DMS153 (cell line): ENCODE measurements at regions not wholly inside any gene's neighbourhood (a gene's known extent, or its start where the extent isn't known, plus 50 kb on each side); places are given as distances from the start of the nearest gene placed in this dataset.

Experiments
- DNase-seq: peaks from one replicate; lab custom pipeline; 2025; lab: John Stamatoyannopoulos, UW

DNA sequence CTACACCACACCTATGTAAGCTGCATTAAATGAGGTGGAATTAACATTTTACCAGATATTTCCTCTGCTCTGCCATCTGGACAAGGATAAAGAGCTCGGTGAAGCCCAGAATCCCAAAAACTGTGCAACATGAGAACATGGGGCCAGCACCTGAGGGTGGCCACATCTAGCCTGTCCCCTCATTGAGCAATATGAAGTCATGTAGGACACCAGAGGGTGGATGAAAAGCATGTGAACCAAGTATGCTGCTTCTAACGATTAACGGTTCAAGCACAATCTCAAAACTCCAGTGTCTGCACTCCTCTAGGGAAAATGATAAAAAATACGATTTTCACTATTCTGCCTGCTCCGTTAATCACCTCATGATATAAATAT is 545.8 kb downstream of the EBF1 start:
- no peak for DNase-seq

DNA sequence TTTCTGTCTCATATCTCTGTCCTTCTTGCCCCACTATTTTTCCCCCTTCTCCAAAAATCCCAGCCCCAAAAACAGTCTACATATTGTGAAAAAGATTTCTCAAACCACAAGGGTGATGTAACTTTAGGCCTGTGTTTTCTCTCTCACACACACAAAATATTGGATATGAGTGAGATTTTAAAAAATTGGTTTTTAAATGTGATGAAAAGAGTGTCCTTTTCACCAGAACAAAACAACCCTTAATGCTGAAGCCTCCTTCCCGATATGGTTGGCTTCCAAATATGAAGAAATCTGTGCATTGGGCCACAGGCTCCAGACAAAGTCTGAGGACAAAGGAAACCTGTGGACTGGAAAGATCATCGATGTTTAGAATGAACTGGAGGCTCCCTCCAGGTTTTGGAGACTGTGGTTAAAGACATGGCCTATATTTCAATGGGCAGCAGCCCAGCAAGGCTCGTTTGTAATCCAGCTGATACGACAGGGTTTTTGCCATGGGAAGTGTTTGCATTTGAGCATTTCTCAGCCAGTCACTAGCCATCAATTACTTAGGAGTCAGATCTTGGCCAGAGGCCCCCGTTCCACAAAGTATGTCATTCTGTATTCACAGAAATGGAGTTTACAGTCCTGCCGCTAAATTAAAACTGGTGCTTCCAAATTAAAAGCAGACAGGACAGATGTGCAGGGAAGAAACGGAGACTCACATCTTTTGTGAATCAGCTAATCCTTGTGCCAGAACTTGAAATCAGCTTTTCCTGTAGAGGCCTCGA is 546.3 kb downstream of the EBF1 start:
- DNase-seq = no peak

DNA sequence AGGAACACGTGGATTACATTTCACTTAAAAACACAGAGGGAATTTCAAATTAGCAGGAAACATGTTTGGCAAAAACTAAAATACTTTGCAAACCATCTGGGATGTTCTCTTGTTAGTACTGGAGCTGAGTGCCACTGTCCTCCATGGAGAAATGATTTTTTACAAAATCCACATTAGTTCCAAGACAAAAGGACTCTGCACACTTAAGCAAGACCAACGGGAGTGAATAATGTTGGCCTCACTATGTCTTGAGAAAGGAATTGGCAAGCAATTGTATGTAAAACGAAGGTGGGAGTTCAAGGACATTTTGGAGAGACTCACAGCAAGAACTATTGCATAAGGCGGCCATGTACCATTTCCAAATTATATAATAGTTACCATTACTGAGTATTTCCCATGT is 547.5 kb downstream of the EBF1 start:
- no peak for DNase-seq

DNA sequence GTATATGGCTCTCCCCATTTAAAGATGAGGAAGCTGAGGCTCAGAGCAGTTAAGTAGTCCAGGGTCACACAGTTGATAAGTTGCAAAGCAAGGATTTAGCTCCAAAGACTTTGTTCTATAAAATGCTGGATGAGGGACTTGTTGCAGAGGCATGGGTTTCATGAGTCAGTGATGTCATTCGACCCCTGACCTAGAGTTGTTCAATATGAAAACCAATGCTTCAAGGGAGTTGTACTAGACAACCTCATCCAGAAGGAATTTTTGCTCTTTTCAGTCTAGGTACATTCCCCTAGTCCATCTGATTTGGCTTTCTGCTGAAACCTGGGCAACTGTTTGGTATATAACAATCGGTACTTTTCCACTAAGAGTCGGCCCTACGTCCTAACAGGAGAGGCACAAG is 550.4 kb downstream of the EBF1 start:
- DNase-seq = no peak

DNA sequence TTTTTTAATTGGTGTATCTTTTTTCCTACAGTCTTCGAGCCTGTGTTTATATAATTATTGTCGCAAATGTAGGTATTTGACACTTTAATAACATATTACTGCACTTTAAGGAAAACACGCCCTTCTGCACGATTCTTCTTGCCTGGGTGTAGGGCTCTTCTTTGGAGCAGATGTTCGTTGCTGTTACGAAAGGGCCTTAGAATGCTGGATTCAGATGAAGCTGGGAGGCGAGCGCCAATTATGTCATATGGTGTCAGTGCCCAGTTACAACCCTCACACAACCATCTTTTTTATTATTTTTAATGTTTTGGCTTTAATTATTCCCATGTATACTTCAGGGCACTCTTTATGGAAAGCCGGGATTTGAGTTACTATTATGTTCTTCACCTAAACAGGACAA is 553.0 kb downstream of the EBF1 start:
- DNase-seq = no peak

DNA sequence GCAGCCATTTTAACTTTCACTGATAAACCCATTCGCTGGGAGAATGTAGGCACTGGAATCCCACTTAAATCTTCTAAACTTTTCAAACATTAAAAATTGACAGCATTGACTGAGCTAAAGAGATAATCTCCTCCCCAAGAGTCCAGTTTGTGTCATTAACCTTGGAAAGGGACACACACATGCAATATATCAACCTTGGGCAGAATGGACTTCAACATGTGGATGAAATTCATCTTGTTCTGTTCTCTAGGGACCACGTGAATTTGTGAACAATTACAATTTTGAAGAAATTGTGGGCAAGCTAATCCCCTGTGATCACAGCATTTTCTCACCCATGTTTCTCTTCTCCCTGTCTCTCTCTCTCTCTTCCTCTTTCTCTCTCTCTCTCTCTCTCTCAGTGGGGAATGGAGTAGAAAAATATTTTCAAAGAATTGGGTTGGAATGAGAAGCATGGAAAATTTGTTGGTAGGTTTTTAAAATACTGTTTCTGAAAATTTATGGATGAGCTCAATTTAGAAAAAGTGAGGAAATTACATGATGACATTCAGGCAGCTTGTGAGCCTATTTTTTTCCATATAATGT is 553.7 kb downstream of the EBF1 start:
- no peak for DNase-seq

DNA sequence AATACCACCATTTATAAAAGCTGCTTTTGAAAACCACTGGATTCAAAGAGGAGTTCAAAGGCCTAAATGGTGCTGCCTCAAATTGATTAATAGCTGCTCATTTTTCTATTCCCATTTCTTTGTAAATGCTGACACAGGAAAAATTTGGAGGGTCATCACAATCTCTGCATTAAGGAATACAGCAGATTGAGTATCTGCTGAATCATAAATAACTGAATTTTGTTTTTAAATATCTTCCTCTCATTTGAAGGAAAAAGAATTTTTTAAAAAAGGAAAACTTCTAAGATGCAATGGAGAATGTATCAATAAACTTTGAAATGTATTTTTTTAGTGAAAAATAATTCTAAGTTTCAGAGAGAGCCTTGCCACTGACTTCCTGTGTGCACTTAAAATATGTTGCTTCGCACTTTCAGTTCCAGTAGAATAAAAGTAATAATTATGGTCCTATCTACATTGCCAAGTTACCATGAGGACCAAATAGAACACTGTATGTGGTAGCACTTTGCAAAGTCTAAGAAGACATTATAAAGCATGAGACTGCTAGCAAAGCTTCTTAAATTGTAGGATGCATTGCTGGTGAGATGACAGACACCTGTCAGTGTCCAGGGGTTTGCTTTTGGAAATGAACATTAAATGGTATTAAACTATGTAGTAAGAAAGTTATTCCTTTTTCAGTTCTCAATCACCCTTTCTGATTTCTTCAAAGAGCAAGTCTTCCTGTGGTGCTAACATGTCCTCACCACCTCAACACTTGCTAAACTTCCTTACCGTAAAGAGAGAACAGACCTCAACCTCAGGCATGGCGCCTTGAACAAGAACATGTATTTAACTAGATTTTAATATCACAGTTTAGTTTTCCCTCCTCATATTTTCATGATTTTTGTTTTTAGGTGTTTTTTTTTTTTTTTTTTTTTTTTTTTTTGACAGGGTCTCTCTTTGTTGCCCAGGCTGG is 555.1 kb downstream of the EBF1 start:
- DNase-seq = no peak

DNA sequence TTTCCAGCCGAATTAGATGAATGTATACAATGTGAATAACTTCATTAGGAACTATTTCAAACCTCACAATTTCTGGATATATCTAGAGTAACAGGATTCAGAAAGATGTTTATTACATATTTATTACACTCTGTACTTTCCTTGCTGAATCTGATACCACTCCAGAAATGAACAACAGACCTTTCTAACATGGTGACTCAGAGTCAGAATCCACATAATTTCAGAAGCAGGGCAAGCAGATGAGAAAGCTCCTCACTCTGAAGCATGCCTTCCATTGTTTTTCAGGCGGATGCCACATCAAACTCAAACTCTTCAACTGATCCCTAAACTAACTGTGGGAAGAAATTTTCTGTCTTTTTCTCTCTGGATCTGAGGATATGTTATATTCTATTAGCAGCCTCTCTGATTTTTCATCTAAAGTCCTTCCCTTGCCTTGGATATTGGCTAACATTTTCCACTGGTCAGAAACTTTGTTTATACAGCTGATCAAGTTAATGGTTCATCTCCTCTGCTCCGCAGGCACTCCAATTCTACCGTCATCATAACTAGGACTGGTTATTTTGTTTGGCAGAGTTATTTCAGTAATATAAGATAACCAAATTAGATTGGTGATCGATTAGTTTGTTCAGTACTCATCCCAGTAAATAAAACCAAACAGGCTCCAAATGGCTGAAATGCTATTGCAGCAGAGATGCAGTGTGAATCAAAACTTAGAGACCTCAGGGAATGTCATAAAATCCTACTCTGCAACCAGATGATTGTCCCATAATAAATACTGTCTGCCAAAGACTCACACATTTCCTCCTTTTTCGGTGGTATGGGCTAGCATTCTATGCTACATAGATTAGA is 556.0 kb downstream of the EBF1 start:
- DNase-seq = no peak

DNA sequence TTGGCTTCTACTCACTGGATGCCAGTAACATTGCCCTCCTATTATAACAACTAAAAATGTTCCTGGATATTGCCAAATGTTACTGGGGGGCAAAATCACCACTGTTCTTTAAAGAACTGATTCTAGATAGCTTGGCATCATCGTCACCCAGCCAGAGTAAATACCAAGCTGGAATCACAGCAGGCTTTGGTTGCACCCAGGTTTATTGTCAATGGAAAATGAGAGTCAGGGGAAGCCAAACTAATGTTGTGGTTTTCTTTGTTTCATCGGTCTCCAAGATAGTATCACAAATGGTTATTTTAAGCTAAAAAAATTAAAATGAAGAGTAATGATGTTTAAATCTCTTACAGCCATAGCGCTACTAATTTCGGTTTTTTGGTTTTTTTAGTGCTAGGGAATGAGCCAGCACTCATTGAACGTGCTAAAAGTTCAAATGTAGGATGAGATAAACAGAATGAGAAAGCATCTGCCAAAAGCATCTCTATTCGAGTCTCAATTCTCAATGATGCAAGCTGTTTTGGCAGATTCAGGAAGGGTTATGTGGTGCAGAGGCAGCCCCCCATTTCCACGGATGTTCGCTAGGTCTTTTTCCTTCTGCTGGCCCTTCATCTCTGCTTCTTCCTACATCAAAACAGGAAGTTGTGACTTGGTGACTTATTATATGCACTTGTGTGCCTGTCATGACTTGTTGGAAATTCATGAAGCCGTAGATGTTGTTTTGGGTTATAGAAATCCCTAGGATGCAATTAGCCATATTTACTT is 558.0 kb downstream of the EBF1 start:
- no peak for DNase-seq

DNA sequence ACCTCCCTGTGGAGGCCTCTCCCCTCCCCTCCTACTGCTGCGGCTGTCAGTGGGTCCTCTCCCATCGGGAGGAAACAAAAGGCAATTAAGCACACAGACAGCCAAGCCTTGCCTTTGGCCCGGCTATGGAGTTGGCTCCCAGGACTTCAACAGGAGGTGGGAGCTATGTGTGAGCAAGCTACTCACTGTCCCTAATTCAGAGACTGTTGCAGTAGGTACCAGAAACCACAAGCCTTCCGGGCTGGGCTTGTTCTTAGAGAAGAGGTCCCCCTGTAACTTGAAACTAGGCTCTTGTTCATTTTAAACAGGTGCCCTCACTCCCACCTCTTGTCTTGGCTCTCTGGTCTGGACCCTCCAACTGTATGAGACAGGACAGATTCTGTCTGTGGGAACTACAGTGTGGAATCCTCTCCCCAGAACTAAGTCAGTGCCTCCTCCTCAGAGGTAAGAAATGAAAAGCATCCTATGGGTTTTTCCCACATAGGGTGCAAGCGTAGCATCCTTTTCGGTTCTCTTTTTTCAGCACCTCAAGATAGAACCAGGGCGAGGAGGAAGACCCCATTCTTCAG is 561.1 kb downstream of the EBF1 start:
- no peak for DNase-seq

DNA sequence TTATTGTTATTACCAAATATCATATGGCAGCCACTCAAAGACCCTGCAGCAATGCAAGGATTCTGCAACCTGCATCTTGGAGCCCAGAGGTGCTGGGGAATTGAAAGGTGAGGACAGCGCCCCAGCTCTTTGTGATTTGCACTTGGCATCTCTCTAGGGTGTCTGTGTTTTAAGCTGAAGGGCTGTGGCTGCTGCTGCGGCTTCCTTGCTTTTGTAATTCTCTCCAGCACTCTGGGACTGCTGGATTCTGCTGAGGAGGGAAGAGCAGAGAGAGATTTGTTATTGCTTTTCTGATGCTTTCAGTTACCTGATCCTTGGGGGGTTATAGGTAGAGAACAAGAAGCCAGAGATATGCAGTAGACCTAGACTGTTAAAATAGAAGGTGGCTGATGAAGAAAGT is 562.4 kb downstream of the EBF1 start:
- DNase-seq = no peak

DNA sequence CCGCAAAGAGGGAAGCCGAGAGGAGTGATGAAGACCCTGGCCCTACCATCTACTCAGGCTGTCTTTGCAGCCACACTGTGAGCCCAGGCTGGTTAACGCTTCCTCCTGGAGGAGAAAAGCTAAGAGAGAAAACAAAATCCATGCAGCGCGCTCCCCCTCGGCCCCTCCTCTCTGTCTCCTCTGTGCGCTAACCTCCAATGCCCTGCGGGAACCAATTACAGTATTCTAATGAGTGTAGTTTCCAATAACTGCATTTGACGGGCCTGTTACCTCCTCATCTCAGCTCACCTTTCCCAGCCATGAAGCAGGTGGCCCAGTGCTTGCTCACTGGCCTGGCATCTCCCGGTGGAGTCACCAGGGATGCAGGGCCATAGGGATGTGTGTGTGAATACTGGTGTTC is 565.5 kb downstream of the EBF1 start:
- no peak for DNase-seq

DNA sequence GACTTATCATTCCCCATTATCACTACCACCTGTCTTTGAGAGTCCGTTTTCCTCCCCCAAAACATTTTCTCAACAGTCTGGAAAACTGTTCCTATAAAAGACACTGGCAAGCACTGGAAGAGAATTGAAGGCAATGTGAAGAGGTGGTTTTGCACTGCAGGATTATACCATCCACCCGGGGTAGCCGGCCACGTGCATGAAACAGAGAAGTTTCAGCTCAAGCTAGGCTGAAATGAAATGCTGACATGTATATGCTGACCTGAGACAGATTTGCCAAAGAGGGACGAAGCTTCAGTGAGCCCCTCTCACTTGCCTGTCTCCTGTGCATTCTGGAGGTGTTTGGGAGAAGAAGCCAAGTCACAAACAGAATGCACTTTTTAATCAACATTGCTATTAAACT is 567.0 kb downstream of the EBF1 start:
- DNase-seq = no peak

DNA sequence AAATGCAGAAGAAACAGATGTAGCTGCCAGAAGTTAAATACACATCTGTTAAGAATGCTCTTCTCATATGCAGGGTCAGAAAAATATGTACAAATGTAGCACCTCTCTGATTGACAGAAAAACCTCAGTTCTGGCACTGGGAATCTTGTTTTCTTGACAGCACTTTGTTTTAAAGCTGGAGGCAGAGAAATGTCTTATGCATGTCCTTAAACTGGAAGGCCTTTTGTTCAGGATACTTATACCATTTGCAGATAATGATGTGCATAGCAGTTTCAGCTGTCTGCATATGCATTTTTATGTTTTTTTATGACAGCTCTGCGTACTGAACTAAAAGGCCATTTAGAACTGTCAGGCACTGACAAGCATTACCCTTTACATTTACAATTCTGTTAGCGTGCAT is 567.9 kb downstream of the EBF1 start:
- no peak for DNase-seq

DNA sequence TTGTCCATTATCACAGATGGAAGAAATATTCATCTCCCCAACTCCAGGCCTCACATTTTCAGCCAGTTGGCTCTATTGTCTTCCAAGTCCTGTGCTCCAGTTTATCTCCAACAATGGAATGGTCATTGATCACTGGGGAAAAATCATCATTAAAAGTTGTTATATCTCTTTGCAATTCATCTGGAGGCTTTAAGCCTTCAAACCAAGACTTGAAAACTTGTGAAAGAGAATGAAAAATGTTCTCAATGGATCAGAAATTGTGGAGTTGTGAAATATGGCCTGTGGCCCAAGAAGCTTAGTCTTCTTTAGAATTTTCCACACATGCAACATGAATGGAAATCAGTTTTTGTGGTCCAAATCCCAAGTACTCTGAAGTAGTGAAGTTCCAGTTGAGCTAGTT is 569.6 kb downstream of the EBF1 start:
- DNase-seq = no peak

DNA sequence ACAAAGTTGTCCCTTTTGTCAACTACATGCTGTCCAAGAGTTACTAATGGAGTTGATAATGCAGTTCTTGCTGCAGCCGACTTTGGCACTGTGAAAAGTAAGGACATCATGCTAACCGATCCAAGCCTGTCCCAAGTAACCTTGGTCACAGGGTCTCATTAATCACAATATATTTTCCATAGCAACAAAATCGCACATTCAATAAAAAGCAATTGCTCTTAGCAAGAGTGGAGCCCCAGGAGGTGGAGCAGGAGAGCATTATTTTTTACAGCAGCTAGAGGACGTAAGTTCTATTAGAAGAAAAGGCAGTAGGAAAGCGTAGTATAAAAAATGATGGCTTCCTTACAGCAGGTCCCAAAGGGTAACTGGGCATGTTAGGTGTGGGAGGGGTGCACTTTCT is 570.3 kb downstream of the EBF1 start:
- no peak for DNase-seq

DNA sequence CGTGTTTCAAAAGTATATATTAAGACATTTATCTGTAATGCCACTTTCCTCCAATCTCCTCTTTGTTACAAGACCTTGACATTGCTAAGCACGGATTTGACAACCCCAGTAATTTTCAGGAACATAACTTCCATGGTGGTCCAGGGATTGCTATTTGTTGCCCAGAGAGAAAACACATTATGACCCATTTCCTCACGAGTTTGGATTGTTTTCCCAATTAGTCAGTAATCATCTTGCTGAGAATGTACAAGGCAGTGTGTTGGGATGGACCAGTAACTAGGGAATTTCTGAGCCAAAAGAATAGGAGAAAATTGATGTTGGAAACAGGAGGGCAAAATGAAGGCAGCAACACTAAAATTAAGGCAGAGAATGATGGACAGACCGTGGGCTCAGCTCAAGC is 574.1 kb downstream of the EBF1 start:
- DNase-seq = no peak

DNA sequence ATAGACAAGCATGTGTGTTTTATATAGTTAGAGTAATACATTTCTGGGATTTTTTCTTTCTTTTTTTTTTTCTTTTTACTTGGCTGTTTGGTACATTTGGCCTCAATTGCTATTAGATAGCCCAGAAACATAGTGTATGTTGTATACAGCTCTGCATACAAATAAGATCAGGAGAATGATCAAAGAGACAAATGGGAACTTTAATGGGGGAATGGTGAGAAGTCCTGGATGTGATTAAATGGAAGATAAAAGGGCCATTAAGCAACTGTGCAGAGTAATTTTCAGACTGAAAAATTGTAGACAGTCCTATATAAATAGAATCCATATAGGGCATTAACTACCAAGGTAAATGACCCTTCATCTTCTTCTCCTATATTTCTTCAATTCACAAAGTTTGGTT is 575.6 kb downstream of the EBF1 start:
- DNase-seq = no peak

DNA sequence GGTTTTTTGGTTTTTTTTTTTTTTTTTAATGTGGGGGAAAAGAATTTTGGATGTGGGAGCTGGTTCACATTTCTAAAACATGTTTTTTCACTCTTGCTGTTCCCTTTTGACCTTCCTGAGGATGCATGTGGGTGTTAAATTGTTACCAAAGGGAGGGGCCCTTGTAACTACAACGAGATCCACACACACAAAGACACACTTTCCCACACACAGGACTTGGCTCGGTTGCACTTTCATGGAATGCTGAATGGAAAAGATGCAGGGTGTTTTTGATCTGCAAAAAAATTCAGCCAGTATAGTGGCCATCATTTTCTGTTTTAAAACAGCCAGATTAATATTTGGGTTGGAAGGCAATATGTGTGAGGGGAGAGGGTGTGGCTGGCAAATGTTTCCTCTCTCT is 576.9 kb downstream of the EBF1 start:
- no peak for DNase-seq

DNA sequence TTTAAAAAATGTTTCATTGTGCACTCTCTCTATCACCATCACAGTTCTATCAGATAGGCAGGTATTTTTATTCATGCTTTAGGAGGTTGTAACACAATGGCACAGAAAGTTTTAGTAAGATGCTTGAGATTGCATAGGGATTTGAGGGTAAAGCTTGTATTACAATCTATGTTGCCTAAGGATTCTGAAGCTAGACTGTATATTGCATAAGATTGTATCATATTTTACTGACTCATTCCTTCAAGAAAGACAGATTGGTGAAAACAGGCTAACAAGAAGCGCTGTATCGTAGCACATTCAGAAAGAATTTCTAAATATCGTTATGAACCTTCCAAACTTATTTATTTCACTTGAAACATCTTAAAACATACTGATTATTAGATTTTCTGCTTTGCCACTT is 577.7 kb downstream of the EBF1 start:
- DNase-seq = no peak

DNA sequence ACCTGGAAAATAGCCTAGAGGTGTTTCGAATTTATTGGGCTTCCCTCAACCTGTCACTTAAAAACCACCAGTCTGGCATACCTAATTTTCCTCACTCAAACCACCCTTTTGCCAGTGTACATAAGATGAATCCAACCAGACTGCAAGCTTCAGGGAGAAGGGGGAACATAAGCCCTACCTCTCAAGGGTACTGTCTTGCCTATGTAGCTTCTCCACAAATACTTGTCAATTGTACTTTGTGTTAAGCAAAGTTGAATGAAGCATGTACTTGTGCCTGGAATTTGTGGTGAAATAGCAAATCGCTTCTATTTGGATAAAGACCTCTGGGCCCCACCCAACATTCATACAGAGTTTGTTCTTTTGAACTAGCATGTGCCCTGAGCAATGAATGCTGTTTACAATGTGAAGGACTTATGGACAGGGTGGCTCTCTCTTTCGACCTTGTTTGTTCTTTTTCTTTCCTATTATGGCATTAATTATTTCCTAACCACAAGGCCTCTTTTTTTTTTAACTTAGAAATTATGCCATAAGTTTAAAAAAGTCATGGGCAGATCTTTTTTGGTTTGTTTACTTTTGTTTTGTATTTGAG is 580.2 kb downstream of the EBF1 start:
- no peak for DNase-seq
